Neural crest cell (in vitro differentiated cells): ENCODE measurements at regions not wholly inside any gene's neighbourhood (a gene's known extent, or its start where the extent isn't known, plus 50 kb on each side); places are given as distances from the start of the nearest gene placed in this dataset.
"Not testable (repeated sequence)": the region's sequence is repeated elsewhere in the genome, so short reads cannot be mapped to it uniquely, and the experiment has no call there.

Source experiments
- DNase-seq: peaks from one replicate; pipeline ENCODE4 v3.0.0; 2021; ENCODE audit warnings: low read depth, mixed read lengths, low spot score
- H3K27ac Mint-ChIP-seq: one replicate; pipeline ENCODE4 v1.8.0; 2021; ENCODE audit warnings: mild to moderate bottlenecking, mixed read lengths; ENCODE audit not compliant: unreplicated experiment
- H3K27me3 Mint-ChIP-seq: 2 replicates; pipeline ENCODE4 v1.8.0; 2021; ENCODE audit warnings: low read depth, mild to moderate bottlenecking, mixed read lengths
- H3K36me3 Mint-ChIP-seq: 2 replicates; pipeline ENCODE4 v1.8.0; 2021; ENCODE audit warnings: low read depth, mild to moderate bottlenecking, mixed read lengths
- H3K4me1 Mint-ChIP-seq: 2 replicates; pipeline ENCODE4 v1.8.0; 2021; ENCODE audit warnings: mixed read lengths
- H3K4me3 Mint-ChIP-seq: one replicate; pipeline ENCODE4 v1.8.0; 2021; ENCODE audit warnings: mild to moderate bottlenecking, mixed read lengths
- H3K9me3 Mint-ChIP-seq: 2 replicates; pipeline ENCODE4 v1.8.0; 2021; ENCODE audit warnings: mixed read lengths
- TF ChIP-seq, protein P1 (sequence below): fragments of 200-600 bp; sonication (generic); conservative IDR thresholded peaks from 2 replicates; pipeline ENCODE4 v1.5.0; 2021; ENCODE audit warnings: antibody characterized with exemption, mild to moderate bottlenecking

DNA sequence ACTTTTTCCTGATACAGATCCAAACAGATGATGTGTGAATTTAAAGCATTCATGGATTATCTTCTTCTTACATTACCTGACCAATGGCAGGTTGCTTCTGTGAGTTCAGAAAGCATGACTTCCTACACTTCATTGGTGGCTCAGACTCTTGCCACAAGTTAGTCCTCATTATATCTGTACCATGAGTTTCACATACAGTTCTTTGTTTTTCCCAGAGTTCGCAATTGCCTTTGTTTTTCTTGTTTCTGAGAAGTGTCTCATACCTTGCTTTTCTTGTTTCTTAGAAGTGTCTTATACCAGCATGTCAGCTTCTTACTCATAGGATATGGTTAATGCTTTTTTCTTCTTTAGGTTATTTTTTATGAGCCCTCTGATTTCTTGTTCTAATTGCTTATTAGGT is 133.8 kb upstream of the TLE3 start:
- TF ChIP-seq, protein P1, sequence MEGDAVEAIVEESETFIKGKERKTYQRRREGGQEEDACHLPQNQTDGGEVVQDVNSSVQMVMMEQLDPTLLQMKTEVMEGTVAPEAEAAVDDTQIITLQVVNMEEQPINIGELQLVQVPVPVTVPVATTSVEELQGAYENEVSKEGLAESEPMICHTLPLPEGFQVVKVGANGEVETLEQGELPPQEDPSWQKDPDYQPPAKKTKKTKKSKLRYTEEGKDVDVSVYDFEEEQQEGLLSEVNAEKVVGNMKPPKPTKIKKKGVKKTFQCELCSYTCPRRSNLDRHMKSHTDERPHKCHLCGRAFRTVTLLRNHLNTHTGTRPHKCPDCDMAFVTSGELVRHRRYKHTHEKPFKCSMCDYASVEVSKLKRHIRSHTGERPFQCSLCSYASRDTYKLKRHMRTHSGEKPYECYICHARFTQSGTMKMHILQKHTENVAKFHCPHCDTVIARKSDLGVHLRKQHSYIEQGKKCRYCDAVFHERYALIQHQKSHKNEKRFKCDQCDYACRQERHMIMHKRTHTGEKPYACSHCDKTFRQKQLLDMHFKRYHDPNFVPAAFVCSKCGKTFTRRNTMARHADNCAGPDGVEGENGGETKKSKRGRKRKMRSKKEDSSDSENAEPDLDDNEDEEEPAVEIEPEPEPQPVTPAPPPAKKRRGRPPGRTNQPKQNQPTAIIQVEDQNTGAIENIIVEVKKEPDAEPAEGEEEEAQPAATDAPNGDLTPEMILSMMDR = no peak
- Mint-ChIP-seq H3K4me1 (peaks cover 13% of the 10 kb centered on the region), H3K27me3 (no peaks in the 10 kb centered on the region), H3K36me3 (peaks cover 15% of the 10 kb centered on the region), H3K9me3 (peaks cover 21% of the 10 kb centered on the region), H3K4me3 (no peak overlapping the region), H3K27ac (no peak overlapping the region)
- no peak for DNase-seq

DNA sequence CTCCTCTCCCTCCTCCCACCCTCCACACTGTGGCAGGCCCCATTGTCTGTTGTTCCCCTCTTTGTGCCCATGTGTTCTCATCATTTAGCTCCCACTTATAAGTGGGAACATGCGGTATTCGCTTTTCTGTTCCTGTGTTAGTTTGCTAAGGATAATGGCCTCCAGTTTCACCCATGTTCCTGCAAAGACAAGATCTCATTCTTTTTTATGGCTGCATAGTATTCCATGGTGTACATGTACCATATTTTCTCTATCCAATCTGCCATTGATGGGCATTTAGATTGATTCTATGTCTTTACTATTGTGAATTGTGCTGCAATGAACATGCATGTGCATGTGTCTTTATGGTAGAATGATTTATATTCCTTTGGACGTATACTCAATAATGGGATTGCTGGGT is 130.2 kb upstream of the TLE3 start:
- Mint-ChIP-seq H3K36me3 (peaks cover 15% of the 10 kb centered on the region), H3K9me3 (peaks cover 18% of the 10 kb centered on the region)
- H3K27me3 Mint-ChIP-seq, H3K27ac Mint-ChIP-seq, H3K4me3 Mint-ChIP-seq, H3K4me1 Mint-ChIP-seq, DNase-seq: not testable (repeated sequence)

DNA sequence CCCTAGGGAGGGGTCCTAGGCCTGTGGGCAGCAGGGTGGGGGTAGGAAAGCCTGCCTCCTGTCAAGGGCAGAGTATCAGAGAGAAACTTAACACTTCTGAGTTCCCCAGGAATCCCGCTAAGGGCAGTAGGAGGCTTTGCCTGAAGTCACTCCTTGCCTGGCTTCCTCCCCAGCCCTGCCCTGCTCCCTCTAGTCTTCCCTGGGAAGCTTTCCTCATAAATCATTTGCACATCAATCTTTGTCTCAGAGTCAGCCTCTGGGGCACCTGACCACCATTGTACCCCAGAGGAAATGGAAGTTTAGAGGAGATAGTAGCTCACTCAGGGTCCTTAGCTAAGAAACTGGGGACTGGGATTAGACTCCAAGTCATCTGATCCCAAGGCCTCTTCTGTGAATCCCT is 129.4 kb upstream of the TLE3 start:
- H3K27me3 Mint-ChIP-seq = no peaks in the 10 kb centered on the region
- peaks cover 12% of the 10 kb centered on the region for H3K36me3 Mint-ChIP-seq
- H3K4me1 Mint-ChIP-seq = peaks cover 17% of the 10 kb centered on the region
- DNase-seq = no peak
- H3K9me3 Mint-ChIP-seq = peaks cover 15% of the 10 kb centered on the region
- TF ChIP-seq, protein P1 = no peak
- H3K27ac Mint-ChIP-seq = no peak overlapping the region
- no peak overlapping the region for H3K4me3 Mint-ChIP-seq

DNA sequence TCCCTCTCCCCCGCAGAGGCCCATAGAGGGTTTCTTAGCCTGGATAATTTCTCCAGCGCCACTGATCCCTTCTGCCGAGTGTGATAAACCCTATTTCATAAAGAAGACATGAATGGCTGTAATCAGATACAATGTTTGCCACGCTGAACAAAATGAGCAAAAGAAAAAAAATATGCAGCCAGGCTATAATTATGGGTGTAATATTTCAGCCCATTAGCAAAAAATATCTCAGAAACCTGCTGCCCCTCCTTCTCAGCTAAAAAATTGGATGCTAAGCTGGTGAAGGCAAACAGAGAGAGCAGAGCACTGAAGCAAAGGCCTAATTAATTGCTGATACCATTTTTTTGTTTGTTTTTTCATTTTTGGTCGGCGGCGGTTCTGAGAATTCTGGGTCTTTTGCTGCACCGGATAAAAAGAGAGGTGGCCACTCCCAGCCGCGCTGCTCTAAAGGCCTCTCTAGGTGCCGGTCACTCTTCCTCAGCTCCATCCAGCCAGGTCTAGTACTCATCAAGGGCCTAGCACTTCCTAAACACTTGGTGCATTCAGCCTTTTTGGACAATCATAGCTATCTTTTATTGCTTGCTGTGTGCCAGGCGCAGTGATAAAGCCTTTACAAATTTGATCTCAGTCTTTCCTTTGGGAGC is 128.7 kb upstream of the TLE3 start:
- H3K4me1 Mint-ChIP-seq = peaks cover 24% of the 10 kb centered on the region
- no peak overlapping the region for H3K4me3 Mint-ChIP-seq
- H3K27ac Mint-ChIP-seq = no peak overlapping the region
- H3K27me3 Mint-ChIP-seq = no peaks in the 10 kb centered on the region
- H3K36me3 Mint-ChIP-seq = peaks cover 9% of the 10 kb centered on the region
- H3K9me3 Mint-ChIP-seq = peaks cover 10% of the 10 kb centered on the region
- TF ChIP-seq, protein P1 = no peak
- DNase-seq = no peak

DNA sequence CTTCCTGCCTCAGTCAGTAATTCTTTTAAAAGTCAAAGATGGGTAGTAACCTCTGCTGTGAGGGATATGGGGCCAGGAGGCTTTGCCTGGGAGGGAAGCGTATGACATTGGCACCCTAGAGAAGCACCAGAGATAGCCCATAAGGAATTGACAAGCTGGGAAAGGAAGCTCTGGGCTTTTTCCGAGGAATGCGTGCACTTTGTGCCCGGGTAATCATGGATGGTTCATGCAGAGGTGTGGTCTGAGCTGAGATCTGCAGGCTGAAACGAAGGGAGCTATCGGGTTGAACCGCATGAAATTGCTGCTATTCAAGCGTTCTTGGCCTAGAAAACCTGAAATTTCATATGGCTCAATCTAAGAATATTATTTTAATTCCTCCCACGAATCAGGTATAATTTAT is 127.7 kb upstream of the TLE3 start:
- Mint-ChIP-seq H3K4me3 (no peak overlapping the region), H3K4me1 (peaks cover 32% of the 10 kb centered on the region), H3K9me3 (peaks cover 9% of the 10 kb centered on the region), H3K36me3 (peaks cover 9% of the 10 kb centered on the region), H3K27me3 (no peaks in the 10 kb centered on the region), H3K27ac (no peak overlapping the region)
- TF ChIP-seq, protein P1 = no peak
- DNase-seq = no peak

DNA sequence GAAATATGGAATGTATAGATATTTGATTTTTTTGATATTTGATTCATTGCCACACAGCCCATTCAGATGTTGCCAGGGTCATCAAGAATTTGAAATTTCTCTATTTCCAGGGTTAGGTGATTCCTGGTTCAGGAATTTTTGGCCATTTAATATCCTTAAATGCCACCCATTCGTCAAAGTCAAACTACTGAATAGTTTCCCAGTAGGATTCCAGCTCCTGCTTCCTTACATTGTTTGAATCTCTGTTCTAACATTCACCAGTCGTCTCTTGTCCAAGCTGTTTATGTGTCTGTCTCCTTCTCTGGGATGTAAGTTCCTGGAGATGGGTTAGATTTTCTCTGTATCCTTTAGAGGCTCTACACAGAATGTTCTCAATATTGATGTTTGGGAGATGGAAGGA is 124.9 kb upstream of the TLE3 start:
- no peak for DNase-seq

More for the DNA sequence above, 124.9 kb upstream of the TLE3 start:
- Mint-ChIP-seq H3K36me3 (no peaks in the 10 kb centered on the region), H3K9me3 (no peaks in the 10 kb centered on the region), H3K4me3 (no peak overlapping the region), H3K4me1 (peaks cover 59% of the 10 kb centered on the region), H3K27ac (peak overlapping the region; percentile 21), H3K27me3 (no peaks in the 10 kb centered on the region)
- TF ChIP-seq, protein P1 = no peak
